AG04450 (cell line): ENCODE measurements at regions not wholly inside any gene's neighbourhood (a gene's known extent, or its start where the extent isn't known, plus 50 kb on each side); places are given as distances from the start of the nearest gene placed in this dataset.

Experiments used
- CTCF ChIA-PET: fragments of 300-600, 350-600 bp; formaldehyde crosslinking; extraction: SDS; loops from one replicate; lab custom pipeline; 2022; ENCODE audit warnings: antibody characterized with exemption, inconsistent platforms; lab: Charles Lee
- POLR2A ChIA-PET: fragments of 350-600 bp; formaldehyde crosslinking; extraction: SDS; loops from one replicate; lab custom pipeline; 2021; ENCODE audit warnings: antibody characterized with exemption, inconsistent platforms; lab: Yijun Ruan, JAX
- DNase-seq: peaks from one replicate; pipeline ENCODE4 v3.0.0-alpha.2; 2011; ENCODE audit warnings: low read depth, low spot score
- H3K27ac ChIP-seq: one replicate; pipeline ENCODE4 v1.5.1; 2012; ENCODE audit warnings: low read depth, low read length, control low read depth
- H3K27me3 ChIP-seq: one replicate; pipeline ENCODE4 v1.6.0; 2012; ENCODE audit warnings: low read length; ENCODE audit not compliant: control insufficient read depth, insufficient read depth
- H3K4me3 ChIP-seq: 2 replicates; pipeline ENCODE4 v1.5.1; 2011; ENCODE audit warnings: mild to moderate bottlenecking, low read depth, low read length, control low read depth
- H3K9me3 ChIP-seq: 2 replicates; pipeline ENCODE4 v1.5.1; 2012; ENCODE audit warnings: low read length; ENCODE audit not compliant: control insufficient read depth, insufficient read depth
- CTCF ChIP-seq: IDR thresholded peaks from 2 replicates; pipeline ENCODE4 v1.5.1; 2011; ENCODE audit warnings: low read depth, low read length, control low read depth, inconsistent platforms

GRCh38 chr13:68970532-68970931, 1137.1 kb upstream of the ATXN8OS start:
- Histone ChIP-seq H3K9me3 (no peaks in the 10 kb centered on the region; the same call in 1 of the 2 replicates), H3K4me3 (no peak overlapping the region), H3K27me3 (no peaks in the 10 kb centered on the region), H3K27ac (no peak overlapping the region)
- DNase-seq = no peak
- ChIA-PET CTCF (no interaction called here), POLR2A (no interaction called here)
- no peak for TF ChIP-seq CTCF

GRCh38 chr13:68948586-68948985, 1159.0 kb upstream of the ATXN8OS start:
- H3K27ac ChIP-seq = no peak overlapping the region
- H3K4me3 ChIP-seq = no peak overlapping the region
- no peaks in the 10 kb centered on the region for H3K27me3 ChIP-seq
- CTCF ChIA-PET = no interaction called here
- H3K9me3 ChIP-seq = peaks cover 4% of the 10 kb centered on the region; the same call in 1 of the 2 replicates
- DNase-seq = no peak
- no peak for TF ChIP-seq CTCF
- POLR2A ChIA-PET = no interaction called here

GRCh38 chr13:68944272-68944671, 1163.4 kb upstream of the ATXN8OS start:
- Histone ChIP-seq H3K27me3 (no peaks in the 10 kb centered on the region), H3K27ac (no peak overlapping the region), H3K4me3 (no peak overlapping the region), H3K9me3 (peaks cover 4% of the 10 kb centered on the region; the same call in 1 of the 2 replicates)
- TF ChIP-seq CTCF = no peak
- DNase-seq = no peak
- ChIA-PET CTCF (no interaction called here), POLR2A (no interaction called here)

GRCh38 chr13:68940049-68940448, 1167.6 kb upstream of the ATXN8OS start:
- Histone ChIP-seq H3K9me3 (peaks cover 4% of the 10 kb centered on the region; the same call in 1 of the 2 replicates), H3K4me3 (no peak overlapping the region), H3K27me3 (no peaks in the 10 kb centered on the region), H3K27ac (no peak overlapping the region)
- CTCF ChIA-PET = no interaction called here
- POLR2A ChIA-PET = no interaction called here
- TF ChIP-seq CTCF = no peak
- no peak for DNase-seq

- no peak overlapping the region for H3K4me3 ChIP-seq
- no peaks in the 10 kb centered on the region for H3K27me3 ChIP-seq
- no peak for TF ChIP-seq CTCF
- no peak for DNase-seq
- H3K9me3 ChIP-seq = peaks cover under 1% of the 10 kb centered on the region; the same call in 1 of the 2 replicates
- no peak overlapping the region for H3K27ac ChIP-seq
- ChIA-PET POLR2A (no interaction called here), CTCF (no interaction called here)
These were observed 1169.0 kb upstream of the ATXN8OS start for GRCh38 chr13:68938639-68939038.
